NCI-H2081 (cell line): ENCODE measurements at regions not wholly inside any gene's neighbourhood (a gene's known extent, or its start where the extent isn't known, plus 50 kb on each side); places are given as distances from the start of the nearest gene placed in this dataset.
"Not testable (repeated sequence)": the region's sequence is repeated elsewhere in the genome, so short reads cannot be mapped to it uniquely, and the experiment has no call there.

Experiments used
- DNase-seq, 2 experiments: peaks; one replicate each; lab custom pipeline; 2025; lab: John Stamatoyannopoulos, UW

DNA sequence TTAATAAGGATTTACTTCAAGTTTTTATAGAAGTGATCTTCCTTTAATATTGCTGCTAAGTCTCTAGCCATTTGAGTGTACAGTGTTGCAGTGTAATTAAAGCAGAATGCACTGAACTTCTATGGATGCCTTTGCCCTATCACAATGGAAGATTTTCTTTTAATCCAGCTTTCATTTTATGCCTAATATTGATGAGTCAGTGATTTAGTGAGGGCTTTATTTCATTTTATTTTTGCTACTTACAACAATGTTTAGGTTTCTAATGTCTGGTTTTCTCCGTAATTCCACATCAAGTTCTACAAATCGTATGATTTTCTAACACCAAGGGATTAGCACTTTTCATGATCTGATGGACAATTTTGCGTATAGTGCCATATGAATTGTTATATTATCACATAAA lies 504.1 kb downstream of the PCDH11X start:
- DNase-seq, result no peak

DNA sequence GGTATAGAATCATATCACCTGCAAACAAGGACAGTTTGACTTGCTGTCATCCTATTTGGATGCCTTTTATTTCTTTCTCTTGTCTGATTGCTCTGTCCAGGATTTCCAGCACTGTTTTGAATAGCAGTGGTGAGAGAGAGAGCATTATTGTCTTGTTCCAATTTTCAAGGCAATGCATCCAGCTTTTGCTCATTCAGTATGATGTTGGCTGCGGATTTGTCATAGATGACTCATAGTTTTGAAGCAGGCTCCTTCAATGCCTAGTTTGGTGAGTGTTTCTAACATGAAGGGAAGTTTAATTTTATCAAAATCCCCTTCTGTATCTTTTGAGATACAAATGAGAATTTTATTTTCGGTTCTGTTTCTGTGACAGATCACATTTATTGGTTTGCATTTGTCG lies 518.9 kb downstream of the PCDH11X start:
- DNase-seq, result not testable (repeated sequence)

DNA sequence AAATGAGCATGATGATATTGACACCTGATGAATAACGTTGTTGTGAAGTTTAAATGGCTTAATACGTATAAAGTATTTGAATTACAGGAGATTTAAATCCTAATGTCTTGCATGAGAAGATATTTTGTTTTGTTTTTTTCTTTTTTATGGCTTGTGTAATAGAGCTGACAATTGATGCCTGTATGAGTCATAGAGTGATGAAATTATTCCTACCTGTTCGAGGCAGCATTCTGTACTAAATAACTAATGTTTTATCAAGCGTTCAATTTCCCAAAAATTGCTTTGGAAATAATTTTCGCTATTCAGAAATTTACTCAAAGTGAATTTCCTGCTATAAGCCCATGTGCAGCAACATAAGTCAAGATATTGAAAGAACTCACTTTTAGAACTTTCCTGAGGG lies 554.0 kb downstream of the PCDH11X start:
- not testable (repeated sequence) for DNase-seq

DNA sequence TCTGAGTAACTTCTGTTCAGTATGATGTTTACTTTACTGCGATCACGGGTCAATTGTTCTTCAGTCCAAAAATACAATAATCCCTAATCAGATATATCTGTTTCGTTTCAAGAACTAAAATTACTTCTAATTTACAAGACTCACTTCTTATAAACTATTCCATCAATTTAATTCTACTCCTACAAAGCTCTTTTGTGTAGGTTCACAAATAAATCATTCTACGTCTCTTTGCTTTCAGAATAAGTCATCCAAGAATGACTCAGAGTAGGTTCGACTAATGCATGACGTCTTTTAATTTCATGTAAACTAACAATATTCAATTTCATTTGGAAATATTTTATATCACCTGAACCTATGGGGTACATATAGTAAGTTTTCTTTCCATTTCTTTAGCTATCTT lies 571.9 kb downstream of the PCDH11X start:
- DNase-seq, result not testable (repeated sequence)

DNA sequence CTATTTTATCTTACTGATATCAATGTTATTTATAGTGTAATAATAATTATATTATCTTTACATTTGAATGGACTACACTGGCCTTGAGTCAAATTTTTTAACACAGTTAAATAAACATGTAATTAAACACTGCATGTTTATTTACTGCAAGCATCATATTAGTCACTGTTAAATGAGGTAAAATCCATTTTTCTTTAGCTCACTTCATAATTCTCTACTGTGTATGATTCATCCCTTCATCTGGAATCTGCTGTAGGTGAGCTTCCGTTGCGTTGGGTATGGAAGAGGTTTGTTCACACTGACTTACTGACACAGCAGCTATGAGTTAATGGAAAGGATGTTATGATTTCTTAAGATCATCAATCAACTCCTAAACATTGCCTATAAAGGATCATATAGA lies 572.3 kb downstream of the PCDH11X start:
- no peak for DNase-seq
